Subcutaneous abdominal adipose tissue (tissue), 5 donors: ENCODE measurements at regions not wholly inside any gene's neighbourhood (a gene's known extent, or its start where the extent isn't known, plus 50 kb on each side); places are given as distances from the start of the nearest gene placed in this dataset.

Experiments
- H3K27ac ChIP-seq: one replicate; pipeline ENCODE4 v1.7.0; 2013; ENCODE audit warnings: low read depth, mild to moderate bottlenecking, inconsistent platforms, low read length, moderate library complexity
- H3K27me3 ChIP-seq, 5 donors: one replicate each; pipeline ENCODE4 v1.7.0; 2013; ENCODE audit warnings: low read length in 5 of 5, inconsistent platforms in 1 of 5; ENCODE audit not compliant: control insufficient read depth in 5 of 5, insufficient read depth in 4 of 5
- H3K36me3 ChIP-seq, 5 donors: one replicate each; pipeline ENCODE4 v1.7.0; 2013; ENCODE audit warnings: low read length in 5 of 5; ENCODE audit not compliant: control insufficient read depth in 5 of 5, insufficient read depth in 5 of 5
- H3K4me1 ChIP-seq, 5 donors: one replicate each; pipeline ENCODE4 v1.7.0; 2013; ENCODE audit warnings: low read length in 5 of 5, mild to moderate bottlenecking in 3 of 5, moderate library complexity in 1 of 5; ENCODE audit not compliant: control insufficient read depth in 5 of 5, insufficient read depth in 5 of 5
- H3K4me3 ChIP-seq, 5 donors: one replicate each; pipeline ENCODE4 v1.7.0; 2013; ENCODE audit warnings: low read length in 5 of 5, low read depth in 1 of 5
- H3K9ac ChIP-seq, 5 donors: one replicate each; pipeline ENCODE4 v1.7.0; 2013; ENCODE audit warnings: low read length in 5 of 5, mild to moderate bottlenecking in 4 of 5, moderate library complexity in 3 of 5
- H3K9me3 ChIP-seq, 5 donors: one replicate each; pipeline ENCODE4 v1.7.0; 2013; ENCODE audit warnings: low read length in 5 of 5; ENCODE audit not compliant: control insufficient read depth in 5 of 5
- donor health status: healthy.
- donor health status: healthy.
- donor health status: healthy.
- donor health status: healthy.
- donor health status: healthy.

GRCh38 chr2:58638256-58638805 lies 397.2 kb upstream of the FANCL start:
- Histone ChIP-seq H3K27me3 (no peaks in the 10 kb centered on the region), H3K9ac (no peak overlapping the region), H3K9me3 (no peaks in the 10 kb centered on the region), H3K4me3 (no peak overlapping the region), H3K4me1 (no peaks in the 10 kb centered on the region), H3K27ac (no peak overlapping the region), H3K36me3 (no peaks in the 10 kb centered on the region)

- H3K9ac ChIP-seq, result no peak overlapping the region
- no peaks in the 10 kb centered on the region for H3K27me3 ChIP-seq
Observed at GRCh38 chr2:58636872-58637271, 395.7 kb upstream of the FANCL start.

GRCh38 chr2:58635801-58636375 lies 394.8 kb upstream of the FANCL start:
- Histone ChIP-seq H3K27ac (no peak overlapping the region), H3K9ac (no peak overlapping the region), H3K27me3 (no peaks in the 10 kb centered on the region), H3K4me3 (no peak overlapping the region), H3K36me3 (no peaks in the 10 kb centered on the region), H3K4me1 (no peaks in the 10 kb centered on the region), H3K9me3 (no peaks in the 10 kb centered on the region)

More at GRCh38 chr2:58636872-58637271, 395.7 kb upstream of the FANCL start:
- Histone ChIP-seq H3K9me3 (no peaks in the 10 kb centered on the region), H3K4me1 (no peaks in the 10 kb centered on the region), H3K27ac (no peak overlapping the region), H3K4me3 (no peak overlapping the region), H3K36me3 (no peaks in the 10 kb centered on the region)

- Histone ChIP-seq H3K36me3 (no peaks in the 10 kb centered on the region), H3K9ac (no peak overlapping the region), H3K27ac (no peak overlapping the region), H3K9me3 (no peaks in the 10 kb centered on the region), H3K4me1 (no peaks in the 10 kb centered on the region), H3K27me3 (no peaks in the 10 kb centered on the region), H3K4me3 (no peak overlapping the region)
Observed at GRCh38 chr2:58634653-58635370, 393.7 kb upstream of the FANCL start.

- Histone ChIP-seq H3K27me3 (no peaks in the 10 kb centered on the region), H3K27ac (no peak overlapping the region), H3K9ac (no peak overlapping the region), H3K9me3 (no peaks in the 10 kb centered on the region), H3K36me3 (no peaks in the 10 kb centered on the region), H3K4me3 (no peak overlapping the region), H3K4me1 (no peaks in the 10 kb centered on the region)
Observed at GRCh38 chr2:58633613-58634365, 392.7 kb upstream of the FANCL start.

GRCh38 chr2:58631986-58632385 lies 390.9 kb upstream of the FANCL start:
- no peaks in the 10 kb centered on the region for H3K9me3 ChIP-seq
- no peak overlapping the region for H3K9ac ChIP-seq
- no peaks in the 10 kb centered on the region for H3K27me3 ChIP-seq
- H3K27ac ChIP-seq, result no peak overlapping the region
- no peaks in the 10 kb centered on the region for H3K4me1 ChIP-seq
- H3K36me3 ChIP-seq, result no peaks in the 10 kb centered on the region
- no peak overlapping the region for H3K4me3 ChIP-seq

GRCh38 chr2:58629545-58630119 lies 388.5 kb upstream of the FANCL start:
- H3K36me3 ChIP-seq, result no peaks in the 10 kb centered on the region
- no peaks in the 10 kb centered on the region for H3K9me3 ChIP-seq
- no peak overlapping the region for H3K4me3 ChIP-seq
- H3K27ac ChIP-seq, result no peak overlapping the region
- no peak overlapping the region for H3K9ac ChIP-seq
- H3K4me1 ChIP-seq, result no peaks in the 10 kb centered on the region
- no peaks in the 10 kb centered on the region for H3K27me3 ChIP-seq

- H3K36me3 ChIP-seq, result no peaks in the 10 kb centered on the region
- H3K9me3 ChIP-seq, result no peaks in the 10 kb centered on the region
- H3K27ac ChIP-seq, result no peak overlapping the region
- no peaks in the 10 kb centered on the region for H3K27me3 ChIP-seq
- no peaks in the 10 kb centered on the region for H3K4me1 ChIP-seq
- no peak overlapping the region for H3K9ac ChIP-seq
- H3K4me3 ChIP-seq, result no peak overlapping the region
Observed at GRCh38 chr2:58620896-58621295, 379.8 kb upstream of the FANCL start.

GRCh38 chr2:58620093-58620492 lies 379.0 kb upstream of the FANCL start:
- Histone ChIP-seq H3K36me3 (no peaks in the 10 kb centered on the region), H3K4me3 (no peak overlapping the region), H3K4me1 (no peaks in the 10 kb centered on the region), H3K27ac (no peak overlapping the region), H3K9me3 (no peaks in the 10 kb centered on the region), H3K27me3 (no peaks in the 10 kb centered on the region), H3K9ac (no peak overlapping the region)

- Histone ChIP-seq H3K9me3 (no peaks in the 10 kb centered on the region), H3K36me3 (no peaks in the 10 kb centered on the region), H3K4me3 (no peak overlapping the region), H3K4me1 (no peaks in the 10 kb centered on the region), H3K27ac (no peak overlapping the region), H3K27me3 (no peaks in the 10 kb centered on the region), H3K9ac (no peak overlapping the region)
Observed at GRCh38 chr2:58616961-58617360, 375.8 kb upstream of the FANCL start.
